GM19467 (cell line): ENCODE measurements at regions not wholly inside any gene's neighbourhood (a gene's known extent, or its start where the extent isn't known, plus 50 kb on each side); places are given as distances from the start of the nearest gene placed in this dataset.
"Not testable (repeated sequence)": the region's sequence is repeated elsewhere in the genome, so short reads cannot be mapped to it uniquely, and the experiment has no call there.

ENCODE experiments used
- ATAC-seq: cut with Tn5 transposase; IDR thresholded peaks from one replicate; pipeline ENCODE4 v1.9.1; 2021; ENCODE audit warnings: mild to moderate bottlenecking, moderate library complexity; ENCODE audit not compliant: unreplicated experiment

- ATAC-seq = not testable (repeated sequence)
Observed at GRCh38 chr3:912717-913116, 180.1 kb upstream of the CNTN6 start.

- no peak for ATAC-seq
Observed at GRCh38 chr3:923161-923910, 169.5 kb upstream of the CNTN6 start.

- ATAC-seq = no peak
Observed at GRCh38 chr3:930866-931265, 162.0 kb upstream of the CNTN6 start.

GRCh38 chr3:933326-933725 is 159.5 kb upstream of the CNTN6 start:
- no peak for ATAC-seq

GRCh38 chr3:944786-945185 is 148.0 kb upstream of the CNTN6 start:
- no peak for ATAC-seq

GRCh38 chr3:945738-946137 is 147.1 kb upstream of the CNTN6 start:
- ATAC-seq = no peak

- ATAC-seq = no peak
Observed at GRCh38 chr3:952906-953305, 139.9 kb upstream of the CNTN6 start.

GRCh38 chr3:963255-963654 is 129.6 kb upstream of the CNTN6 start:
- no peak for ATAC-seq

GRCh38 chr3:963755-964154 is 129.1 kb upstream of the CNTN6 start:
- no peak for ATAC-seq

- no peak for ATAC-seq
Observed at GRCh38 chr3:965826-966225, 127.0 kb upstream of the CNTN6 start.

GRCh38 chr3:966341-966740 is 126.5 kb upstream of the CNTN6 start:
- ATAC-seq = no peak

GRCh38 chr3:973340-973739 is 119.5 kb upstream of the CNTN6 start:
- ATAC-seq = no peak

- no peak for ATAC-seq
Observed at GRCh38 chr3:976006-976405, 116.8 kb upstream of the CNTN6 start.

- ATAC-seq = no peak
Observed at GRCh38 chr3:981156-981555, 111.7 kb upstream of the CNTN6 start.

- no peak for ATAC-seq
Observed at GRCh38 chr3:988785-989184, 104.0 kb upstream of the CNTN6 start.

- ATAC-seq = no peak
Observed at GRCh38 chr3:992871-993270, 100.0 kb upstream of the CNTN6 start.

- ATAC-seq = no peak
Observed at GRCh38 chr3:1002010-1002409, 90.8 kb upstream of the CNTN6 start.

- no peak for ATAC-seq
Observed at GRCh38 chr3:1007866-1008265, 85.0 kb upstream of the CNTN6 start.

GRCh38 chr3:1010228-1010627 is 82.6 kb upstream of the CNTN6 start:
- no peak for ATAC-seq

GRCh38 chr3:1015826-1016225 is 77.0 kb upstream of the CNTN6 start:
- no peak for ATAC-seq

- no peak for ATAC-seq
Observed at GRCh38 chr3:1017870-1018269, 75.0 kb upstream of the CNTN6 start.

GRCh38 chr3:1019157-1019556 is 73.7 kb upstream of the CNTN6 start:
- ATAC-seq = no peak

- no peak for ATAC-seq
Observed at GRCh38 chr3:1026395-1026794, 66.4 kb upstream of the CNTN6 start.
